Ishikawa (cell line): ENCODE measurements at regions not wholly inside any gene's neighbourhood (a gene's known extent, or its start where the extent isn't known, plus 50 kb on each side); places are given as distances from the start of the nearest gene placed in this dataset.

Experiments
- CEBPB ChIP-seq: IDR thresholded peaks from 2 replicates; pipeline ENCODE4 v1.6.1; 2012
- CREB1 ChIP-seq: IDR thresholded peaks from 2 replicates; pipeline ENCODE4 v1.6.1; 2012; ENCODE audit warnings: low read depth
- EGR1 ChIP-seq: IDR thresholded peaks from 2 replicates; pipeline ENCODE4 v1.6.1; 2012
- EP300 ChIP-seq: IDR thresholded peaks from 2 replicates; pipeline ENCODE4 v1.6.1; 2012; ENCODE audit warnings: borderline replicate concordance
- FOXM1 ChIP-seq: IDR thresholded peaks from 2 replicates; pipeline ENCODE4 v1.6.1; 2012; ENCODE audit warnings: low read depth, borderline replicate concordance
- NFIC ChIP-seq: IDR thresholded peaks from 2 replicates; pipeline ENCODE4 v1.6.1; 2012
- RAD21 ChIP-seq: IDR thresholded peaks from 2 replicates; pipeline ENCODE4 v1.6.1; 2012; ENCODE audit warnings: low read depth
- TAF1 ChIP-seq: IDR thresholded peaks from 2 replicates; pipeline ENCODE4 v1.6.1; 2012; ENCODE audit warnings: low read depth, mild to moderate bottlenecking
- TCF12 ChIP-seq: IDR thresholded peaks from 2 replicates; pipeline ENCODE4 v1.6.1; 2012; ENCODE audit warnings: low read depth
- TEAD4 ChIP-seq: IDR thresholded peaks from 2 replicates; pipeline ENCODE4 v1.6.1; 2012
- YY1 ChIP-seq: IDR thresholded peaks from 2 replicates; pipeline ENCODE4 v1.6.1; 2012; ENCODE audit warnings: low read depth
- ZBTB7A ChIP-seq: IDR thresholded peaks from 2 replicates; pipeline ENCODE4 v1.6.1; 2012; ENCODE audit warnings: low read depth
- TF ChIP-seq, protein P1 (sequence below): IDR thresholded peaks from 2 replicates; pipeline ENCODE4 v1.6.1; 2012
- TF ChIP-seq, protein P2 (sequence below): IDR thresholded peaks from 2 replicates; pipeline ENCODE4 v1.6.1; 2012; ENCODE audit warnings: low read depth, mild to moderate bottlenecking
- TF ChIP-seq, protein P3 (sequence below): IDR thresholded peaks from 2 replicates; pipeline ENCODE4 v1.6.1; 2012

DNA sequence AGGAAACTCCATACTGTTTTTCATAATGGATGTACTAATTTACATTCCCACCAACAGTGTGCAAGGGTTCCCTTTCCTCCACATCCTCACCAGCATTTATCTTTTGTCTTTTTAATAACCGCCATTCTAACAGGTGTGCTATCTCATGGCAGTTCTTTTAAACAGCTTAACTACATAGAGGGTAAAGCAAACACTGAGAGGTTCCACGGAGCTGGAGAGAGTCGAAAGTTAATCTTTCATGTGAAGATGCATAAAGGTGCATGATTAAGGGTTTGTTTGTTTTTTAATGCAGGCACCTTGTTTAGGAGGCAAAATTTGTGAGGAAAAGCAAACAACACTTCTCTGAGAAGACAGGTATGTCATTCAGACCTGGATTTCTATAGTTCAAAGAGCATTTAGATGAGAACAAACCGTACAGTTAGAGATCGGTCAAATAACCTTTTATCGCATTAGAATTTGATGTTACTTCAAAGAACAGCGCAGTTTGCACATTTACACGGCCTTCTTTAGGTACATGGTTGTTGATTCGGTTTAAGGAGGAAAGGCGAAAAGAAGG lies 193.9 kb downstream of the RBM26 start:
- no peak for TF ChIP-seq CREB1
- TF ChIP-seq, protein P1, sequence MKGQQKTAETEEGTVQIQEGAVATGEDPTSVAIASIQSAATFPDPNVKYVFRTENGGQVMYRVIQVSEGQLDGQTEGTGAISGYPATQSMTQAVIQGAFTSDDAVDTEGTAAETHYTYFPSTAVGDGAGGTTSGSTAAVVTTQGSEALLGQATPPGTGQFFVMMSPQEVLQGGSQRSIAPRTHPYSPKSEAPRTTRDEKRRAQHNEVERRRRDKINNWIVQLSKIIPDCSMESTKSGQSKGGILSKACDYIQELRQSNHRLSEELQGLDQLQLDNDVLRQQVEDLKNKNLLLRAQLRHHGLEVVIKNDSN: no peak
- no peak for TF ChIP-seq TCF12

DNA sequence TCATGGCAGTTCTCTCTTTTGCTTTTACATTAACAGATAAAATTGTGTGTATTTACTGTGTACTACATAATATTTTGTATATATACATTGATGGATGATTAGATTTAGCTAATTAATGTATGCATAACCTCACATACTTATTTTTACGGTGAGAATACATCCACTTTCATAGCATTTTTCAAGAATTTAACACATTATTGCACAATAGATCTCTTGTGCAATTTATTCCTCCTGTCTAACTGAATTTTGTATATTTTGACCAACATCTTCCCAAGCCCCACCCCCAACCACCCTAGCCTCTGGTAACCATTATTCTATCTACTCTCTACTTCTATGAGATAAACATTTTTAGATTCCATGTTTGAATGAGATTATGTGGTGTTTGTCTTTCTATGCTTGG lies 194.7 kb downstream of the RBM26 start:
- TF ChIP-seq, protein P1: no peak
- TF ChIP-seq ZBTB7A (no peak), TAF1 (no peak), CREB1 (no peak), CEBPB (no peak), FOXM1 (no peak), TEAD4 (no peak), TCF12 (no peak), YY1 (no peak), RAD21 (no peak), EGR1 (no peak), NFIC (no peak), EP300 (no peak)
- TF ChIP-seq, protein P2, sequence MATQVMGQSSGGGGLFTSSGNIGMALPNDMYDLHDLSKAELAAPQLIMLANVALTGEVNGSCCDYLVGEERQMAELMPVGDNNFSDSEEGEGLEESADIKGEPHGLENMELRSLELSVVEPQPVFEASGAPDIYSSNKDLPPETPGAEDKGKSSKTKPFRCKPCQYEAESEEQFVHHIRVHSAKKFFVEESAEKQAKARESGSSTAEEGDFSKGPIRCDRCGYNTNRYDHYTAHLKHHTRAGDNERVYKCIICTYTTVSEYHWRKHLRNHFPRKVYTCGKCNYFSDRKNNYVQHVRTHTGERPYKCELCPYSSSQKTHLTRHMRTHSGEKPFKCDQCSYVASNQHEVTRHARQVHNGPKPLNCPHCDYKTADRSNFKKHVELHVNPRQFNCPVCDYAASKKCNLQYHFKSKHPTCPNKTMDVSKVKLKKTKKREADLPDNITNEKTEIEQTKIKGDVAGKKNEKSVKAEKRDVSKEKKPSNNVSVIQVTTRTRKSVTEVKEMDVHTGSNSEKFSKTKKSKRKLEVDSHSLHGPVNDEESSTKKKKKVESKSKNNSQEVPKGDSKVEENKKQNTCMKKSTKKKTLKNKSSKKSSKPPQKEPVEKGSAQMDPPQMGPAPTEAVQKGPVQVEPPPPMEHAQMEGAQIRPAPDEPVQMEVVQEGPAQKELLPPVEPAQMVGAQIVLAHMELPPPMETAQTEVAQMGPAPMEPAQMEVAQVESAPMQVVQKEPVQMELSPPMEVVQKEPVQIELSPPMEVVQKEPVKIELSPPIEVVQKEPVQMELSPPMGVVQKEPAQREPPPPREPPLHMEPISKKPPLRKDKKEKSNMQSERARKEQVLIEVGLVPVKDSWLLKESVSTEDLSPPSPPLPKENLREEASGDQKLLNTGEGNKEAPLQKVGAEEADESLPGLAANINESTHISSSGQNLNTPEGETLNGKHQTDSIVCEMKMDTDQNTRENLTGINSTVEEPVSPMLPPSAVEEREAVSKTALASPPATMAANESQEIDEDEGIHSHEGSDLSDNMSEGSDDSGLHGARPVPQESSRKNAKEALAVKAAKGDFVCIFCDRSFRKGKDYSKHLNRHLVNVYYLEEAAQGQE: no peak
- TF ChIP-seq, protein P3, sequence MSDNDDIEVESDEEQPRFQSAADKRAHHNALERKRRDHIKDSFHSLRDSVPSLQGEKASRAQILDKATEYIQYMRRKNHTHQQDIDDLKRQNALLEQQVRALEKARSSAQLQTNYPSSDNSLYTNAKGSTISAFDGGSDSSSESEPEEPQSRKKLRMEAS: no peak

DNA sequence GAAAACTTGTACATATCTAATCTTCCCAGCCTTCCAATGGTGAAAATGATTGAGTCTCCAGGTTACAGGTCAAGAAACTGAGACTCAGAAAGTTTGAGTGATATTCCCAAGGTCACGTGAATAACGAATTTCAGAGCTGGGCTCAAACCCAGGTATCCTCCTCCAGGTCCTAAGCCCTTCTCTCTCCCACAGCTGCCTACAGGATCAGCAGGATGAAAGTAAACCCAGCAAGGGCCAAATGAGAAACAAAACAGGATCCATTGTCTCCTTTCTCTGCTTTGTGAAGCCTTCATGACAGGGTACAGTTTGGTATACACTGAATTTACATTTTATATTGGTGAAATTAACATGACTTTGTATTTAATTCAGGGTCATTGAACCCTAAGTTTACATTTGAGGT lies 208.1 kb downstream of the RBM26 start:
- TF ChIP-seq EGR1: no peak
- TF ChIP-seq, protein P3: no peak
- TF ChIP-seq TEAD4: no peak
- no peak for TF ChIP-seq RAD21
- no peak for TF ChIP-seq CEBPB
- TF ChIP-seq ZBTB7A: no peak
- no peak for TF ChIP-seq TAF1
- TF ChIP-seq, protein P1: no peak
- TF ChIP-seq CREB1: no peak
- TF ChIP-seq EP300: no peak
- no peak for TF ChIP-seq TCF12
- no peak for TF ChIP-seq NFIC
- no peak for TF ChIP-seq FOXM1
- TF ChIP-seq, protein P2: no peak
- no peak for TF ChIP-seq YY1

DNA sequence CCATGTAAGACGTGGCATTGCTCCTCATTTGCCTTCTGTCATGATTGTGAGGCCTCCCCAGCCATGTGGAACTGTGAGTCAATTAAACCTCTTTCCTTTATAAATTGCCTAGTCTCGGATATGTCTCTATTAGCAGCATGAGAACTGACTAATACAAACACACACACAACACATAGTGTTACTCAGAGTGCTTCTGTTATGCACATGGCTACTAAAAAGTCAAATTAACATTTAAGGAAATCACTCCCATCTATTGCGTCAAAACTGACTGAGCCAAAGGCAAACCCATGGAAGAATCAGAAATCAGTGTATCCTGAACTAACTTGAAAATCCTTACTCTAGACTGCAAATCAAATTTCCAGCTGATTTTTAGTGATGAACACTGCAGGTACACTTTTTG lies 209.2 kb downstream of the RBM26 start:
- TF ChIP-seq, protein P2: no peak
- TF ChIP-seq TEAD4 (no peak), YY1 (no peak), TCF12 (no peak), RAD21 (no peak), EP300 (no peak), CEBPB (no peak), CREB1 (no peak), FOXM1 (no peak), NFIC (no peak), TAF1 (no peak), ZBTB7A (no peak), EGR1 (no peak)
- TF ChIP-seq, protein P1: no peak
- TF ChIP-seq, protein P3: no peak
